Heart left ventricle (tissue), 13 donors: ENCODE measurements at regions not wholly inside any gene's neighbourhood (a gene's known extent, or its start where the extent isn't known, plus 50 kb on each side); places are given as distances from the start of the nearest gene placed in this dataset.

Source experiments
- POLR2A ChIP-seq, 2 donors: fragments of 450-650 bp; IDR thresholded peaks; one replicate each; pipeline ENCODE4 v1.6.1; 2017; ENCODE audit warnings: antibody characterized with exemption in 2 of 2, mild to moderate bottlenecking in 2 of 2, moderate library complexity in 2 of 2
- TF ChIP-seq, protein P1 (sequence below), 12 donors: fragments of 200-600 bp; sonication (generic) in 4 of 12; IDR thresholded peaks; one replicate each; pipeline versions ENCODE4 v1.5.0 to v1.8.0; 2018 to 2022; ENCODE audit warnings: antibody characterized with exemption in 12 of 12, mild to moderate bottlenecking in 5 of 12
- donor health status: ischemic (EF 13 %, LVEDD 7.1; RV severe dilation, severe dysfunction).
- donor health status: DM: no; HTN: yes; CAD: no.
- donor health status: DM: no; HTN: no; CAD: no.
- donor health status: ischemic (EF 25% LVEDD 6.9; RV normal size, moderate dysfunction).
- donor health status: ischemic (EF 25% LVEDD 5.7; RV mildly dilated, moderate dysfunction).
- donor health status: ischemic (EF 35%, LVEDD 5.7; RV mildly dilated, moderate dysfunction).
- donor health status: nonischemic (EF 11% LVEDD 7.7; RV severe dilation, severe dysfunction).
- donor health status: DM: yes; HTN: yes; CAD: no.
- donor health status: PGD.
- donor health status: ischemic (EF 29% LVEDD 5.4; RV normal size, mild dysfunction).
- donor health status: nonischemic (EF 23%, LVEDD 6.1; RV moderate dilation, normal function).

DNA sequence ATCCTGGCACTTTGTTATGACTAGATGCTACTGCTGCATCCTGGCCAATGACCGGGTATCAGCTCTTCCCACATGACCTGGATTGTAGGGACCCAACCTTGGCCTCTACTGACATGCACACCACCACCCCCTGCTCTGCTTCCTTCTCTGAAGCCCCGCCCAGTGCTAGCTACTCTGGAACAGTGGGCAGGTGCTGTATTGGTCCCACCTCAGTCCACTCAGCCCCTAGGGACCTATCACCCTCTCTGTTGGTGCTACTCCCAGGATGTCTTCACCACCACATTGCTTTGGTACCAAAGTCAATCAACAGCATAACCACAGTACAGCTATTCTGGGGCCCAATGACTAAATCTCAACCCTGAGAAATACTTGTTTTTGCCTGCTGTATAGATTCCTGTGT is 170.2 kb upstream of the PRICKLE2 start:
- TF ChIP-seq, protein P1, sequence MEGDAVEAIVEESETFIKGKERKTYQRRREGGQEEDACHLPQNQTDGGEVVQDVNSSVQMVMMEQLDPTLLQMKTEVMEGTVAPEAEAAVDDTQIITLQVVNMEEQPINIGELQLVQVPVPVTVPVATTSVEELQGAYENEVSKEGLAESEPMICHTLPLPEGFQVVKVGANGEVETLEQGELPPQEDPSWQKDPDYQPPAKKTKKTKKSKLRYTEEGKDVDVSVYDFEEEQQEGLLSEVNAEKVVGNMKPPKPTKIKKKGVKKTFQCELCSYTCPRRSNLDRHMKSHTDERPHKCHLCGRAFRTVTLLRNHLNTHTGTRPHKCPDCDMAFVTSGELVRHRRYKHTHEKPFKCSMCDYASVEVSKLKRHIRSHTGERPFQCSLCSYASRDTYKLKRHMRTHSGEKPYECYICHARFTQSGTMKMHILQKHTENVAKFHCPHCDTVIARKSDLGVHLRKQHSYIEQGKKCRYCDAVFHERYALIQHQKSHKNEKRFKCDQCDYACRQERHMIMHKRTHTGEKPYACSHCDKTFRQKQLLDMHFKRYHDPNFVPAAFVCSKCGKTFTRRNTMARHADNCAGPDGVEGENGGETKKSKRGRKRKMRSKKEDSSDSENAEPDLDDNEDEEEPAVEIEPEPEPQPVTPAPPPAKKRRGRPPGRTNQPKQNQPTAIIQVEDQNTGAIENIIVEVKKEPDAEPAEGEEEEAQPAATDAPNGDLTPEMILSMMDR (IDR thresholded peaks at IDR 0.05), result no peak
- TF ChIP-seq POLR2A (IDR thresholded peaks at IDR 0.05), result no peak
